GM18873 (cell line): ENCODE measurements at regions not wholly inside any gene's neighbourhood (a gene's known extent, or its start where the extent isn't known, plus 50 kb on each side); places are given as distances from the start of the nearest gene placed in this dataset.

Source experiments
- ATAC-seq: cut with Tn5 transposase; IDR thresholded peaks from one replicate; pipeline ENCODE4 v1.9.1; 2021; ENCODE audit warnings: mild to moderate bottlenecking, moderate library complexity, moderate number of reproducible peaks; ENCODE audit not compliant: unreplicated experiment, low FRiP score

GRCh38 chr2:65724336-65724735, 291.9 kb upstream of the SPRED2 start:
- no peak for ATAC-seq

DNA sequence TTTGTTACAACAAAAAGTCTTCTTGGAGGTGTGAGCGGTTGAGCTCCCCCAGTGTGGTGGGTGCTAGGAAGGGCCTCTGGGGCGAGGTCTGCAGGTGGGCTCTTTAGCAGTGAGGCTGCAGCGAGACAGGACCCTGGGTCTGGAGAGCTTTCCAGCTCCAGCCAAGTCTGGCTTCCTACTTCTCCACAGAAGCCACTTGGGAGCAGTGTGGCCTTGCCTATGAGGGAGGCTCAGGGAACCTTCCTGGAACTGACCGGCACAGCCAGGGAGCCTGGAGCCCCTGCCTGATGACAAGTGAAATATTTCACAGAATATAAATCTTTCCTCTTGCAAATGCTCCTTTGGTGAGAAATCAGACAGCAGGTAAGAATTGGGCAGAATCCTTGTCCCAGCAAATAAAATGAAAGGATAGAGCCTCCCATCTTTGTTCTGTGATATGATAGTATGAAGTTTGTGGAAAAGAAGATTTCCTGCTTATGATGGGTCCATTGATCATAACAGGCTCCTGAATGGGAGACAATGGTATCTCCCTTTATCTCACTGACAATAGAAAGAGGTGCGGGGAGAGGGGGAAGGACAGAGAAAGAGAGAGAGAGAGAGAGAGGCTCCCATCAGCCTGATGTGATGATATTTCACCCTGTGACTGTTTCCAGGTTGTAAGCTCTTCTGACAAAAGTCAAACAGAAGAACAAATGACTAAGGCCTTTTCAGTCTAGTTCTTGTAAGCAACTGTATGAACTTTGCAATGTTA, 289.8 kb upstream of the SPRED2 start:
- ATAC-seq: no peak

DNA sequence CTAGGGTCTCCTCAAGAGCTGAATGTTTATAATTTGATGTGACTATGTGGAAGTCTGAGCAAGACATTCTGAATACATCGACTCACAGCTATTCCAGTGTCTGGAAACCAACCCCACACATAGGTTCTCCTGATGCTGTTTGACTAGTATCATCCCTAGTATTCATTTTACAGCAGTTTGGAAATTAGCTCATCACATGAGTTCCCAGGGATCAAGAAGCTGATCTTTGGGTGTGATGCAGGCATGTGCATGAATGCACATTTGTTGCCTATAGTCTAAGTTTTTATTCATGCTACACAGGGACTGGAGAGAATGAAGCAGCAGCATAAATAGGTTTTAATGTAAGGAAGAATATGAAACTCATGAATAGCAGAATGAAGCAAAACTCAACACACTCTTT, 284.3 kb upstream of the SPRED2 start:
- no peak for ATAC-seq

- ATAC-seq: no peak
Measured at GRCh38 chr2:65715323-65715722, 282.9 kb upstream of the SPRED2 start.

DNA sequence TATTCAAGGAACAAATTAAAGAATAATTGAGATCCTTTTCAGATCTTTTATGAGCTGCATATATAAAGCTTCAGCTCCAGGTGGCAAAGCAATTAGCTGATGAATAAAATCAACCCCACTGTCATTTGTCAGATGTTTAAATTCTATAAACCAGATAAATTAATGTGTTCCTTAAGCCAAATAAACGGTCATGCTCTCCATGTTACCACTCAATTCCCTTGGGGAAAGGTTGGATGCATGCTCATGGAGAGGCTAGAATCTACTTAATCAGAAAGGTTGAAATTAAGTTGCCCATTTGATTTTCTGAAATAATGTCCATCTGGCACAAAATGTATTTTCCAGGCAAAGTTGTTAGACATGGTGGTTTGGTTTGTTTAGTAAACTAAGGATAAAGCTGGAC, 282.5 kb upstream of the SPRED2 start:
- ATAC-seq: no peak

- ATAC-seq: no peak
Measured at GRCh38 chr2:65711863-65712262, 279.5 kb upstream of the SPRED2 start.

GRCh38 chr2:65710779-65711295, 278.4 kb upstream of the SPRED2 start:
- ATAC-seq: no peak

DNA sequence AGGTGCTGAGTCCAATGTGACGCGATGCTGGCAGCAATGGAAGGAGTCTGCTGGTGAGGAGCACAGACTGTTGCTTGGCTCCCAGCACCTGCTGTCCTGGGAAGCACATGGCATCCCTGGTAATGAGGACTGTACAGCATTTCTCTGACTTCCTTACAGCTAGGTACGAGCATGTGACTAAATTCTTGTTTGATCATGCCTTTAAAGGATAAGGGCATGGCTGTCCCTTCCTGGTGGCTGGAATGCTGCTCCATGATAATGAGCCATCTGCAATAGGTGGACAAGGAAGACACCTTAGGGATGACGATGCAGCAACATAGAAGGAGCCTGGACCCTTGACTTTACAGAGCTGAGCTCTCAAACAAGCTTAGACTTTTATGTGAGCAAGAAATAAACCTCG, 278.0 kb upstream of the SPRED2 start:
- ATAC-seq: no peak

GRCh38 chr2:65708086-65708485, 275.7 kb upstream of the SPRED2 start:
- ATAC-seq: no peak

DNA sequence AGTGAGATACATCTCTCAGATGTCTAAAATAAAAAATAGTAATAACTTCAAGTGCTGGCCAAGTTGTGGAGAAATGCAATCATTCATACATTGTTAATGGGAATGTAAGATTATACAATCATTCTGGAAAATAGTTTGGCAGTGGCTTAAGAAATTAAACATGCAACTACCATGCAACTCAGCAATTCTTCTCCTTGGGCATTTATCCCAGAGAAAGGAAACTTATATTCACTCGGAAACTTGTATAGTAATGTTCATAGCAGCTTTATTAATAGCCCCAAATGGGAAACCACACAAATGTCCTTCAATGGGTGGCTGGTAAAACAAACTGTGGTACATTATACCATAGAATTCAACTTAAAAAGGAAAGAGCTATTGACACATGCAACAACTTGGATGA, 274.0 kb upstream of the SPRED2 start:
- no peak for ATAC-seq

DNA sequence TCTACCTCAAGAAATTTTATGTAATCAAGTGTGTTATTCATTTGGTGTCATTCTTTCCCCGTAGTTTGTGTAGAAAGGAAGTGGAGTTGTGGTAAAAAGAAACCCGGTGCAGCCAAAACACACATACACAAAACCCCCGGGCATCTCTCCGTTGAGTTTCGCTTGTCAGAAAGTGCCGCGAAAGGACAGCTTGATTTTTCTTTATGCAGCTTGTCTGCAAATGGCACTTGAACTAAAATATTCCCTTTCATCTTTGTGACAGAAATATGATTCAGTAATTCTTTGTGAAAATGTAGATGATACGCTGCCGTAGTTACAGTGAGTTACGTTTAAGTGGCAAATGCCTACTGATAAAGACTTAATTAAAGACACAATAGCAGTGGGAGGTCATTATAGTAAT, 268.8 kb upstream of the SPRED2 start:
- ATAC-seq: no peak

GRCh38 chr2:65700720-65701119, 268.3 kb upstream of the SPRED2 start:
- no peak for ATAC-seq

GRCh38 chr2:65700004-65700651, 267.7 kb upstream of the SPRED2 start:
- no peak for ATAC-seq

DNA sequence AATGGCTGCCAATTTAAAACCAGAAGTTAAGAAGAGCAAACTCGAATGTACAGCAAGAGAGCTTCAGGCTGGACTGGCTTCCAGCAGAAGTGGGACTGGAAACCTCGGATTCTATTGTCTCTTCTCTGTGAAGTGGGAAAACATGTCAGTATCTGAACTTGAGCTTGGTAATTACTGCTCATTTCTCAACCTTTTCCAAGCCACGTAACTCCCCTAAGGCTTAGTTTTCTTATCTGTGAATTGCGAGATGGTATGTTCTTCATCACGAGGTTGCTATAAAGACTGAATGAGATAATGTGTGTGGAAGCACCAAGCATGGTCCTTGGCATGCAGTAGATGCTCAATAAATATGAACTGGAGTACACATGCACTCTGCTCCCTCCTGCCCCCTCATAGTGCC, 259.4 kb upstream of the SPRED2 start:
- no peak for ATAC-seq

DNA sequence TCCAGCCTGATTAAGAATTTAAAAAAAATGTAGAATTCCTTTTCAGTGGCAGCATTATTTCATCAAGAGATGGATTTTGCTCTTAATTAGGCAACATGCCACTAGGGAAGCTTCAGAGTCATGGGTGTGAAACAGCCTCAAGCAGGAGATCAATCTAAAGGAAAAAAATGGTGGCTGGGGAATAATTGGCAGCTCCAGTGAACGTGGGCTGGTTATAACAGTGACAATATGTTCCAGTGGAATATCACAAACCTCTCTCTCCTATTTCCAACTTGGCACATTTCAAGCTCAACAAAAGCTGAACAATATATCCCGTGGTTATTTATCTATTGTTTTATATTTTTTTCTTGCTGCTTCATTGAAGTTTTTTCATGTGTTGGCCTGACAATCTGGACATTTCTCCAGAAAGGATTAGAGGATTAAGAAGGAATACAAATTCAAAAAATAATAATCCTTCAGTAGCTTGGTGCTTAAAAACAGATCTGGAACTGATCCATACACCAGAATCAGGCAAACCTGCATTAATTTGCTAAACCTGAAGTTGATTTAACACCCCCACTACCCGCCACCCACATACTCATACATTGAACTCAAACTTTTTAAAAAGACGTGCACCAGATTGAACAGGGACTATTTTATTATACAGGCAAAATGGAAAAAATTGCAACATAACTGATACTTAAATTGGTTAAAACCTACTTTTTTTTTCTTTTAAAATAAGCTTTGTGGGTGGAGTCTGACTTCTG, 255.9 kb upstream of the SPRED2 start:
- no peak for ATAC-seq

- no peak for ATAC-seq
Measured at GRCh38 chr2:65687614-65688013, 255.2 kb upstream of the SPRED2 start.

DNA sequence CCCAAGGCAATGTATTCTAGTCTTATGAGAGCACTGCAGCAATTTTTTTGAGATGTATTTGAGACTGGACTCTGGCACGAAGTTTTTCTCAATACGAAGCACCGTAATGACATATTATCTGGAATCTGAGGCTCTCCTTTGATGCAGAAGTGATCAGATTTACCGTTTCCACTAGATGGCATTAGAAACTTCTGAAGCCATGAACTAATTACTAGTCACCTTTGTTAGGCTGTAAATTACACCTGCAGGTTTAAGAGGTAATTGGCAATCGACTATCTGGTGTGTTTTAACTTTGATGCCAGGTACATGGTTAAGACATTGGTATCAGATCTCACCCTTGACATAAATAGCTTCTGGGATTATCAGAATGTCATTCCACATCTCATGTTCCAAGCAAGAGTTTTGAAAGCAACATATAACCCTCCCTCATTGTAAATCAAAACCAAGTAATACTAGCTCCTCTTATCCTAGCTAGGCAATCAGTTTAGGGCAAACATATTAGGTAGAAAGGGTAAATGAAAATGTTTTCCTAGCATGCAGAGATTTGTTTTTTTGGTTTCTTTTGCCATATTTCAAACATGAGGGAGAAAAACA, 254.6 kb upstream of the SPRED2 start:
- ATAC-seq: no peak

DNA sequence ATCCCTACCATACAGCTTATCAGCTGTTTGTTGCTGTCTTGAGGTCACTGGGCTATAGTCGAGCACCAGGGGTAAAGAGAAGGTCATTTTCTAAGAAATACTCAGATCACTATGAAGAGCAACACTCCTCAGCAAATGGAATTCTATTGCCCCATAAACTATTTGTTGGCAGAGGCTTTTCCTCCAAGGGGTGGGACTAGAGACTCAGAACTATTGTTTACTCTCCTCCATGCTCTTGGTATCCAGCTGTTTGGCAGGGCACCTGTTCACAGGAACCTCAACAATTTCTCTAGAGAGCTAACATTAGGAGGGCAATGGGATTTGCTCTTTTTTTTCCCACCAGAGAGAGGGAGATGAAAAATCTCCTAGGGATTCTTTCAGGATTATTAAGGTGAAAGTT, 249.1 kb upstream of the SPRED2 start:
- no peak for ATAC-seq

DNA sequence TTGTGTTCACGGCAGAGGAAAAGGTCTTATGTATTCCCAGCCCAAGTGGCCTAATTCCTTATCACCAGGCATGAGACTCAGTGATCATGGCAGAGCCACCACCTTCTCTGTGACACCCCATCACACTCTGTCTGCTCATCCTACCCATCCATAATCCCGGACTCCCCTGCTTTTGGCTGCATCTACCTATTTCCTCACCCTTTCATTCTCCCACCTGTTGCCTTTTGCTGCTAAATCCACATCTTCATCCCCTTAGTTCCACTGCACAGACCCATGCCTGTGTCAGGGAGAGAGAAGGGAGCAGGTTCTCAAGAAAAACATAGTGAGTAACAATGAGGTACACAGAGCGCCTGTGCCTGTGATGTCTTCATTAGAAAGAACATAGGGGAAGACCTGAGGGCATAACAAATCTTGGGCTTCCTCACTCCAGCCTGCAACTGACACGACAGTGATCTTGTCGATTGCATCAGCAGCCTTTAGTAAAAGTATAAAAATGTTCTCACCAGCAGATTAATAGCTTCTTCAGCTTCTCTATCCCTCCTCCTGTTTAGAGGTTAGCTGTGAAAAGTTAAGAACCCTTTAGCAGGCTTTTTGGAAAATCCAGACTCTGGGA, 246.5 kb upstream of the SPRED2 start:
- ATAC-seq: no peak

- no peak for ATAC-seq
Measured at GRCh38 chr2:65675350-65675749, 243.0 kb upstream of the SPRED2 start.
